Fibroblast of villous mesenchyme (primary cell): ENCODE measurements at regions not wholly inside any gene's neighbourhood (a gene's known extent, or its start where the extent isn't known, plus 50 kb on each side); places are given as distances from the start of the nearest gene placed in this dataset.
"Not testable (repeated sequence)": the region's sequence is repeated elsewhere in the genome, so short reads cannot be mapped to it uniquely, and the experiment has no call there.

Experiments used
- DNase-seq: peaks from one replicate; pipeline ENCODE4 v3.0.0-alpha.2; 2010; ENCODE audit warnings: low read depth
- H3K4me3 ChIP-seq: 2 replicates; pipeline ENCODE4 v1.5.1; 2011; ENCODE audit warnings: low read depth, mild to moderate bottlenecking, low read length
- CTCF ChIP-seq: IDR thresholded peaks from 2 replicates; pipeline ENCODE4 v1.5.1; 2012; ENCODE audit warnings: low read depth, mild to moderate bottlenecking, low read length; ENCODE audit not compliant: insufficient read depth

- no peak for DNase-seq
- no peak overlapping the region for H3K4me3 ChIP-seq
- TF ChIP-seq CTCF, result no peak
These were observed 606.0 kb upstream of the LCORL start for GRCh38 chr4:18627447-18628005.

- DNase-seq, result no peak
- TF ChIP-seq CTCF, result no peak
- no peak overlapping the region for H3K4me3 ChIP-seq
These were observed 605.4 kb upstream of the LCORL start for GRCh38 chr4:18626996-18627395.

GRCh38 chr4:18626366-18626765 is 604.8 kb upstream of the LCORL start:
- no peak overlapping the region for H3K4me3 ChIP-seq
- DNase-seq, result no peak
- TF ChIP-seq CTCF, result no peak

GRCh38 chr4:18621186-18621585 is 599.6 kb upstream of the LCORL start:
- no peak for DNase-seq
- no peak overlapping the region for H3K4me3 ChIP-seq
- no peak for TF ChIP-seq CTCF

GRCh38 chr4:18616720-18617119 is 595.2 kb upstream of the LCORL start:
- no peak for DNase-seq
- no peak overlapping the region for H3K4me3 ChIP-seq
- TF ChIP-seq CTCF, result no peak

- no peak overlapping the region for H3K4me3 ChIP-seq
- no peak for DNase-seq
- no peak for TF ChIP-seq CTCF
These were observed 589.5 kb upstream of the LCORL start for GRCh38 chr4:18611026-18611425.

- no peak for TF ChIP-seq CTCF
- no peak overlapping the region for H3K4me3 ChIP-seq
- DNase-seq, result no peak
These were observed 587.5 kb upstream of the LCORL start for GRCh38 chr4:18608908-18609533.

GRCh38 chr4:18602610-18603009 is 581.1 kb upstream of the LCORL start:
- H3K4me3 ChIP-seq, DNase-seq: not testable (repeated sequence)
